AG09319 (cell line): ENCODE measurements at regions not wholly inside any gene's neighbourhood (a gene's known extent, or its start where the extent isn't known, plus 50 kb on each side); places are given as distances from the start of the nearest gene placed in this dataset.

Source experiments
- DNase-seq: peaks from one replicate; pipeline ENCODE4 v3.0.0-alpha.2; 2010; ENCODE audit warnings: low read depth; ENCODE audit errors: extremely low read depth
- CTCF ChIP-seq: IDR thresholded peaks from 2 replicates; pipeline ENCODE4 v1.5.1; 2011; ENCODE audit warnings: low read depth, mild to moderate bottlenecking, inconsistent platforms, low read length, moderate library complexity

GRCh38 chr6:7664003-7664402 lies 61.9 kb upstream of the BMP6 start:
- no peak for TF ChIP-seq CTCF
- no peak for DNase-seq

GRCh38 chr6:7668936-7669335 lies 57.0 kb upstream of the BMP6 start:
- no peak for DNase-seq
- TF ChIP-seq CTCF, result no peak

- TF ChIP-seq CTCF, result no peak
- DNase-seq, result no peak
Observed at GRCh38 chr6:7669742-7670141, 56.2 kb upstream of the BMP6 start.

- TF ChIP-seq CTCF, result no peak
- no peak for DNase-seq
Observed at GRCh38 chr6:7671076-7671475, 54.8 kb upstream of the BMP6 start.

GRCh38 chr6:7671581-7671980 lies 54.3 kb upstream of the BMP6 start:
- no peak for TF ChIP-seq CTCF
- DNase-seq, result peak; percentile 42

GRCh38 chr6:7672066-7673062 lies 53.5 kb upstream of the BMP6 start:
- TF ChIP-seq CTCF, result no peak
- no peak for DNase-seq

- peak; percentile 51 for DNase-seq
- TF ChIP-seq CTCF, result peak; percentile 13
Observed at GRCh38 chr6:7673063-7673536, 52.8 kb upstream of the BMP6 start.
